ENCODE measurements at regions not wholly inside any gene's neighbourhood (a gene's known extent, or its start where the extent isn't known, plus 50 kb on each side); places are given as distances from the start of the nearest gene placed in this dataset.

GRCh38 chr11:88404391-88404790 is 66.9 kb upstream of the CTSC start:
- DNase-seq: no peak

- no peak for DNase-seq
These were observed 65.2 kb upstream of the CTSC start for GRCh38 chr11:88402784-88403183.

- no peak for DNase-seq
These were observed 64.7 kb upstream of the CTSC start for GRCh38 chr11:88402192-88402715.

DNA sequence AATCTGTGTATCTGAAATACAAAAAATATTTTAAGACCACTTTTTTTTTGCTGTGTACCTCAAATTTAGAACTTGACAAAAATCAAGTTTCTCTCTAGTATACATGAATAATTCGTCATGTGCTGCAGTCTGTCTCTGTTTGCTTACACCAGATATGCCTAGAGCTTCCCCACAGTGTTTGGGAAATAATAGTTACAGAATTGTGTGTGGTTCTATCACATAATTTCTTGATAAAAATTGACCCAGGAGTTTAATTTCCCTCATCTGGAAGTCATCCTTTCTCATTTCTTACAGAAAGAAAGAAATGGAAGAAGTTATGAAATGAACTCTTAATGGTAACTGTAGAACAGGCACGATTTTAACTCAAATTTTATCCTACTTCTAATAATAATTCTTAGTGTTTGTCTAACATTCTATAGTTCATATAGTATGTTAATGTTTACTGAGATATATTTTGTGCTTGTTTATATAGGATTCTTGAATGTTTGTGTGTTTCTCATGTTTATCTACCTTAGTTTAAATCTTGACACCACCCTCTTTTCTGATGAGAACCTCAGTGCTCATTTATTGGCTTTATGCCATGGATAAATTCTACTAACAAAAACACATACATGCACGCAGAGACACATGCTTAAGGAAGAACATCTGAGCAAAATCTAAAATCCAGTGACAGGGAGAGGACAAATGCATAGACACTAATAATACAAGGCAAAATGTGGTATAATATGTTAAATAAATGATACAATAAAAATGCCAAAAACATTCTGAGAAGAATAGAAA is 61.4 kb upstream of the CTSC start:
- DNase-seq: no peak

DNA sequence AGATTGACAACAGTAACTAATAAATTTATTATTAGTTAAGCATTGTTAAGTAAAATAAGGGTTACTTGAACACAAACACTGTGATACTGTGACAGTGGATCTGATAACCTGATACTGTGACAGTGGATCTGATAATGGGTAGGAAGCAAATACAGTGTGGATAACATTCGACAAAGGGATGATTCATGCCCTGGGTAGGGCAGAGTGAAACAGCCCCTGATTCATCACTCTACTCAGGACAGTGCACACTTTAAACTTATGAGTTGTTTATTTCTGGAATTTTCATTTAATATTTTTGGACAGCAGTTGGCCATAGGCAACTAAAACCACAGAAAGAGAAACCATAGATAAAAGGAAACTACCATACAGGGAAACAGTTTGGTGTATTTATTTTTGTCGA is 60.8 kb upstream of the CTSC start:
- DNase-seq: no peak

DNA sequence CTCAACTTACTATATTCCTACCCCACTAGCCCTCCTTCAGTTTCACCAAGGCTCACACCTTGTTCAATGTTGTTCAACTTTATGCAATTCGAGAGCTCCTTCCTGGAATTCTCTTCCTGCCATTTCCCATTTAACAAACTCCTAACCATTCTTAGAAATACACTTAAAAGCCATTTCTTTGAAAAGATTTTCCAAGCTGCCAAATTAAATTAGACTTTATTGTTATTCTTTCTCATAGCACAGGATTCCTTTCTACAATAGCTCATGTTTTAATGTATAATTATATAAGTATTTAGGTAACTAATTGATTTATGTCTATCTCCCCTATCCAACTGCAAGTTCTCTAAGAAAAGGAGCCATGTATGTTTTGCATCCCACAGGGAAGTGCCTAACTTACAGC is 52.7 kb upstream of the CTSC start:
- DNase-seq: no peak

GRCh38 chr11:88387957-88388356 is 50.4 kb upstream of the CTSC start:
- no peak for DNase-seq
